OCI-LY3 (cell line): ENCODE measurements at regions not wholly inside any gene's neighbourhood (a gene's known extent, or its start where the extent isn't known, plus 50 kb on each side); places are given as distances from the start of the nearest gene placed in this dataset.

Experiments
- EZH2phosphoT487 ChIP-seq: fragments of 200-600 bp; shearing (Covaris generic); IDR thresholded peaks from 2 replicates; pipeline ENCODE4 v1.6.1; 2018; ENCODE audit warnings: antibody characterized with exemption, mixed run types, low read depth
- TF ChIP-seq, protein P1 (sequence below): fragments of 200-600, 300-600 bp; sonication (generic); IDR thresholded peaks from 2 replicates; pipeline ENCODE4 v1.5.1; 2014; ENCODE audit warnings: antibody characterized with exemption, low read length, low read depth

DNA sequence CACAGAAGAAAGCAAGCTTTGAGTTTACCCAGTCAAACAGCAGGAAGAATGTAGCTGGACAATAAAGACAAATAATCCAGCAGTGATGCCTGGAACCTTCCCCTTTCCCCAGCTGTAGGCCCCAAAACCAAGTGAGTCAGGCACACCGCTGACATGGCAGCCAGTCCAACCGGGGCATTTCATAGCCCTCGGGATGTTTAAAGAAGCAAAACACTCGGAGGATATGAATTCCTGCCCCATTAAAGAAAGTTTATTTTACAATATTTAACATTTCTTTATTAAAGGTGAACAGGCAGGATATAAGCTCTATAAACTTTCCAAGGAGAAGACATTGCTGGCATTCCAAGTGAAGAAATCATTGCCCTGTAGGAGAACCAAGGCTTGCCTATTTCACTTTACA, 507.6 kb upstream of the TNP1 start:
- no peak for TF ChIP-seq EZH2phosphoT487
- TF ChIP-seq, protein P1, sequence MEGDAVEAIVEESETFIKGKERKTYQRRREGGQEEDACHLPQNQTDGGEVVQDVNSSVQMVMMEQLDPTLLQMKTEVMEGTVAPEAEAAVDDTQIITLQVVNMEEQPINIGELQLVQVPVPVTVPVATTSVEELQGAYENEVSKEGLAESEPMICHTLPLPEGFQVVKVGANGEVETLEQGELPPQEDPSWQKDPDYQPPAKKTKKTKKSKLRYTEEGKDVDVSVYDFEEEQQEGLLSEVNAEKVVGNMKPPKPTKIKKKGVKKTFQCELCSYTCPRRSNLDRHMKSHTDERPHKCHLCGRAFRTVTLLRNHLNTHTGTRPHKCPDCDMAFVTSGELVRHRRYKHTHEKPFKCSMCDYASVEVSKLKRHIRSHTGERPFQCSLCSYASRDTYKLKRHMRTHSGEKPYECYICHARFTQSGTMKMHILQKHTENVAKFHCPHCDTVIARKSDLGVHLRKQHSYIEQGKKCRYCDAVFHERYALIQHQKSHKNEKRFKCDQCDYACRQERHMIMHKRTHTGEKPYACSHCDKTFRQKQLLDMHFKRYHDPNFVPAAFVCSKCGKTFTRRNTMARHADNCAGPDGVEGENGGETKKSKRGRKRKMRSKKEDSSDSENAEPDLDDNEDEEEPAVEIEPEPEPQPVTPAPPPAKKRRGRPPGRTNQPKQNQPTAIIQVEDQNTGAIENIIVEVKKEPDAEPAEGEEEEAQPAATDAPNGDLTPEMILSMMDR = no peak
